Neuronal stem cell (in vitro differentiated cells): ENCODE measurements at regions not wholly inside any gene's neighbourhood (a gene's known extent, or its start where the extent isn't known, plus 50 kb on each side); places are given as distances from the start of the nearest gene placed in this dataset.

ENCODE experiments used
- DNase-seq: peaks from one replicate; pipeline ENCODE4 v3.0.0-alpha.2; 2013; ENCODE audit warnings: low spot score
- H2AFZ ChIP-seq: one replicate; pipeline ENCODE4 v1.6.1; 2013; ENCODE audit warnings: mild to moderate bottlenecking, low read length, inconsistent platforms
- H2AK5ac ChIP-seq: 2 replicates; pipeline ENCODE4 v1.6.1; 2013; ENCODE audit warnings: low read depth, mild to moderate bottlenecking, inconsistent platforms, low read length, moderate library complexity, mixed read lengths
- H2BK120ac ChIP-seq: 2 replicates; pipeline ENCODE4 v1.6.1; 2013; ENCODE audit warnings: low read depth, mild to moderate bottlenecking, inconsistent platforms, low read length, moderate library complexity, mixed read lengths
- H2BK12ac ChIP-seq: one replicate; pipeline ENCODE4 v1.6.1; 2013; ENCODE audit warnings: low read length, inconsistent platforms
- H2BK15ac ChIP-seq: 2 replicates; pipeline ENCODE4 v1.6.1; 2013; ENCODE audit warnings: mild to moderate bottlenecking, low read length, inconsistent platforms, mixed read lengths
- H2BK5ac ChIP-seq: one replicate; pipeline ENCODE4 v1.6.1; 2013; ENCODE audit warnings: inconsistent platforms, mild to moderate bottlenecking, low read length, moderate library complexity
- H3K14ac ChIP-seq: one replicate; pipeline ENCODE4 v1.6.1; 2013; ENCODE audit warnings: low read length, inconsistent platforms
- H3K18ac ChIP-seq: 2 replicates; pipeline ENCODE4 v1.6.1; 2013; ENCODE audit warnings: low read length, inconsistent platforms
- H3K23ac ChIP-seq: 2 replicates; pipeline ENCODE4 v1.6.1; 2013; ENCODE audit warnings: low read depth, mild to moderate bottlenecking, mixed read lengths, low read length, inconsistent platforms; ENCODE audit not compliant: poor library complexity
- H3K27ac ChIP-seq: replicated peaks from 3 replicates; pipeline ENCODE4 v1.5.1; 2013; ENCODE audit warnings: low read length, inconsistent platforms
- H3K27me3 ChIP-seq, 3 experiments: 2 replicates each; pipeline ENCODE4 v1.6.1; 2013; ENCODE audit warnings: low read length in 3 of 3, mild to moderate bottlenecking in 2 of 3, inconsistent platforms in 1 of 3, low read depth in 1 of 3, mixed read lengths in 1 of 3, moderate library complexity in 1 of 3; ENCODE audit not compliant: control insufficient read depth in 3 of 3, insufficient read depth in 3 of 3
- H3K36me3 ChIP-seq, 2 donors: replicated peaks in 1 of 2; 2 replicates each; pipeline ENCODE4 v1.6.1; 2013; ENCODE audit warnings: low read length in 2 of 2; ENCODE audit not compliant: control insufficient read depth in 2 of 2, insufficient read depth in 2 of 2
- H3K4ac ChIP-seq: 2 replicates; pipeline ENCODE4 v1.6.1; 2013; ENCODE audit warnings: inconsistent platforms, mild to moderate bottlenecking, low read length, moderate library complexity
- H3K4me1 ChIP-seq, 2 donors: 1 replicate in 1 of 2; 2 replicates in 1 of 2; pipeline ENCODE4 v1.6.1; 2013; ENCODE audit warnings: low read length in 2 of 2, low read depth in 1 of 2; ENCODE audit not compliant: control insufficient read depth in 2 of 2, insufficient read depth in 1 of 2
- H3K4me2 ChIP-seq: one replicate; pipeline ENCODE4 v1.6.1; 2013; ENCODE audit warnings: mild to moderate bottlenecking, low read length, inconsistent platforms; ENCODE audit not compliant: insufficient read depth, poor library complexity, severe bottlenecking
- H3K4me3 ChIP-seq, 2 donors: 2 replicates each; pipeline ENCODE4 v1.5.1; 2013; ENCODE audit warnings: low read length in 2 of 2, mild to moderate bottlenecking in 2 of 2, inconsistent platforms in 1 of 2, moderate library complexity in 1 of 2
- H3K79me1 ChIP-seq: one replicate; pipeline ENCODE4 v1.6.1; 2013; ENCODE audit warnings: low read depth, mild to moderate bottlenecking, inconsistent platforms, low read length, moderate library complexity
- H3K9ac ChIP-seq: one replicate; pipeline ENCODE4 v1.6.1; 2013; ENCODE audit warnings: mild to moderate bottlenecking, low read depth, low read length, inconsistent platforms; ENCODE audit not compliant: poor library complexity
- H3K9me3 ChIP-seq, 2 donors: replicated peaks in 1 of 2; 2 replicates each; pipeline versions ENCODE3 to v1.6.1; 2013; ENCODE audit warnings: low read length in 2 of 2, mild to moderate bottlenecking in 2 of 2, inconsistent platforms in 1 of 2, low read depth in 1 of 2, mixed read lengths in 1 of 2, moderate library complexity in 1 of 2; ENCODE audit not compliant: control insufficient read depth in 2 of 2, insufficient read depth in 1 of 2
- H4K8ac ChIP-seq: one replicate; pipeline ENCODE4 v1.6.1; 2013; ENCODE audit warnings: low read depth, mild to moderate bottlenecking, inconsistent platforms, low read length, moderate library complexity
- H4K91ac ChIP-seq: one replicate; pipeline ENCODE4 v1.6.1; 2013; ENCODE audit warnings: low read length, low read depth, mild to moderate bottlenecking, inconsistent platforms; ENCODE audit not compliant: poor library complexity
- WGBS, 2 donors: extraction: QIAGEN DNeasy Blood & Tissue Kit; methylation state at CpG; one replicate each; pipeline ENCODE4 v1.1.7; 2013; ENCODE audit warnings: missing lambda C conversion rate in 2 of 2, mixed read lengths in 1 of 2; ENCODE audit not compliant: insufficient read length in 2 of 2, insufficient replicate concordance in 1 of 2; ENCODE audit errors: extremely low coverage in 2 of 2; 5-methylcytosine and 5-hydroxymethylcytosine counted together

DNA sequence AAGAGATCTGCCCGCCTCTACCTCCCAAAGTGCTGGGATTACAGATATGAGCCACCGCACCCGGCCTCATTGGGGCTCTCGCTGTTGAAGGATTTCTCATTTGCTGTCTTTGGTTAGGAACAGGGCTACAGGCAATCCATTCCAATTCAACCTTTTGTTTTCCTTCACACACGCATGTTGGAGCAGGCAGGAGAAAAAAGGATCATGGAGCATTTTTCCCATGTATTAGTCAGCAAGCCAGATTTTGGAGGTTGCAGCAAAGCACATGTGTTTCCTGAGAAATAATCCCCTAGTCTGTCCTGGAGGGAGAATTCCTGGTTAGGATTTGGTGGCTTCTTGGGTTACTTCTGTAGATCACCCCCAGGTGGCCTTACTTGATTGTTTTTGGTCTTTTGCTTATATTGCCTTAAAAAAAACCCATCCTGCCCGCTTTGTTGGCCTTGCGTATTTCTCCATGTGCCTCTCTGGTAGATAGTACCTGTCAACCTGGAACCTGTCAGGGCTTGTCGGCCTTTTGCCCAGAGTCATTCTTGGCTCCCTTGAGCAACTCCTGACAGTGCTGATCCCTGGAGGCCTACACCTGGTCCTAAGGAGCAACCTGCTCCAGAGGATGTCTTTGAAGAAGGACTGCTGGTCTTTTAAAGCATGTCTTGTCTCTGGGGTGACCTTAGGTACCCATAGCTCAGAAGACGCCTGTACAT, 82.4 kb upstream of the CLCN4 start:
- no peak for DNase-seq

DNA sequence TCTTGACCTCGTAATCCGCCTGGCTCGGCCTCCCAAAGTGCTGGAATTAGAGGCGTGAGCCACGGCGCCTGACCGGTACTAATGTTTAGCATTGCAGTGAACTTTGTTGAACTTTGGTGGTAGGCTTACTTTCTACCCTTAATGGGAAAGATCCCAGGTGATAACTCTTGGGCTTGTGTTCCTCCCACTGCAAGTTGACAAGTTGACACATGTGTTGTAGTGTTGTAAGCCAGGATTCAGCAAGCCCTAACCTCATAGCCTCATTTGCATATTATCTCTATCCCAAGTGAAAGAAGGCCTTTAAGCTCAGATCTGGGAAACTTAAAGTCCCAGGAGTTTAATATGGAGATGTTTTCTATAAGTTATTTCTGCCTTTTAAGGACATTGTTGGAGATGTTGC, 80.0 kb upstream of the CLCN4 start:
- H3K18ac ChIP-seq, result no peak overlapping the region

More for the DNA sequence above, 82.4 kb upstream of the CLCN4 start:
- no peak overlapping the region for H2AK5ac ChIP-seq
- no peak overlapping the region for H4K8ac ChIP-seq
- H3K27me3 ChIP-seq, result no peaks in the 10 kb centered on the region
- H2BK120ac ChIP-seq, result no peak overlapping the region
- no peak overlapping the region for H2AFZ ChIP-seq
- no peak overlapping the region for H3K4me3 ChIP-seq
- H4K91ac ChIP-seq, result no peak overlapping the region
- no peak overlapping the region for H3K23ac ChIP-seq
- H3K4ac ChIP-seq, result no peak overlapping the region
- no peak overlapping the region for H2BK5ac ChIP-seq
- H2BK15ac ChIP-seq, result no peak overlapping the region
- no peak overlapping the region for H3K27ac ChIP-seq
- H3K9me3 ChIP-seq, result no peaks in the 10 kb centered on the region
- no peaks in the 10 kb centered on the region for H3K4me1 ChIP-seq
- no peak overlapping the region for H3K4me2 ChIP-seq
- no CpG with 5 or more reads among the region's 9 CpGs for WGBS, 2 donors
- H2BK12ac ChIP-seq, result no peak overlapping the region
- H3K9ac ChIP-seq, result no peak overlapping the region
- H3K18ac ChIP-seq, result no peak overlapping the region
- no peaks in the 10 kb centered on the region for H3K79me1 ChIP-seq
- H3K14ac ChIP-seq, result no peak overlapping the region
- H3K36me3 ChIP-seq, result peaks cover 0 to 19% of the 10 kb centered on the region in 2 donors

DNA sequence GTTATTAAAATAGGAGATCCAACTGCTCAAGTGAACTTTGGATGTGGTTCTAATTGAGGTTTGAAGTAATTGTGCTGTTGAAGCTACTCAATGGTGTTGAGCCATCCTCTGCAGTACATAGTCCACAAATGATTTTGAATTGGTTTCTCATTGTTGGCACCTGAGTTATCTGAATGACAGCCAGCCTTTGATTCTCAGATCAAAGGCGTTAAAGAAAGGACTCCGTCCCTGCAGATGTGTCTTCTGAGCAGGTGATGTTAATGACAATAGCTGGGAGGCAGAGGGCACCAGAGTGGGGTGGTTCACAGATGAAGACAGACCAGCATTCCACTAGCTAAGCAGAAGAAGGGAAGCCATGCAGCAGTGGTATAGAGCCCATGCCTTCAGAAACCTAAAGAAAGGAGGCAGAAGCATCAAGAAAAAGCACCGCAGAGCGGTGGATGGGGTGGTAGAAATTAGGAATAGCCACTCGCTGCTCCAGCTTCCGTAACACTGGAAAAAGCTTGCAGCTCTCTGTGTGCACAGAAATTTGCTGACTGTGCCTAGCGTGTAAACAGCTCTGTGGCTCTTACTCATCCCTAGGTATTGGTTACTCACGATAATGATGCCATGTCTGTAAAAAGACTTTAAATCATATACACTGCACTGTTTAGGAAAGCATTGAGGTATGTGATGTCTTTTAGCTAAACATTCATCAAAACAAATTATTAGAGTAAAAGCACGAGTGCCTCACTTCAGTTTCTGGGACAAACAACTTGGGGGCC, 79.2 kb upstream of the CLCN4 start:
- Histone ChIP-seq H3K79me1 (no peaks in the 10 kb centered on the region), H3K14ac (no peak overlapping the region), H3K23ac (no peak overlapping the region), H3K4me2 (no peak overlapping the region), H3K27ac (no peak overlapping the region), H2BK15ac (no peak overlapping the region), H3K9me3 (no peaks in the 10 kb centered on the region), H3K4ac (no peak overlapping the region), H3K27me3 (no peaks in the 10 kb centered on the region), H2AK5ac (no peak overlapping the region), H4K91ac (no peak overlapping the region), H3K4me3 (no peak overlapping the region), H3K9ac (no peak overlapping the region), H3K4me1 (no peaks in the 10 kb centered on the region), H2AFZ (no peak overlapping the region), H3K36me3 (peaks cover 0 to 27% of the 10 kb centered on the region in 2 donors), H2BK5ac (no peak overlapping the region), H3K18ac (no peak overlapping the region), H2BK120ac (no peak overlapping the region), H4K8ac (no peak overlapping the region), H2BK12ac (no peak overlapping the region)
- DNase-seq, result no peak
- no CpG with 5 or more reads among the region's 9 CpGs for WGBS, 2 donors

More for the DNA sequence above, 80.0 kb upstream of the CLCN4 start:
- Histone ChIP-seq H3K36me3 (peaks cover 0 to 25% of the 10 kb centered on the region in 2 donors), H3K9me3 (no peaks in the 10 kb centered on the region), H4K8ac (no peak overlapping the region), H3K79me1 (no peaks in the 10 kb centered on the region), H3K4ac (no peak overlapping the region), H2AK5ac (no peak overlapping the region), H3K9ac (no peak overlapping the region), H2BK5ac (no peak overlapping the region), H3K4me1 (no peaks in the 10 kb centered on the region), H3K23ac (no peak overlapping the region), H3K4me3 (no peak overlapping the region), H3K14ac (no peak overlapping the region), H2BK120ac (no peak overlapping the region), H2BK15ac (no peak overlapping the region), H3K4me2 (no peak overlapping the region), H4K91ac (no peak overlapping the region), H2AFZ (no peak overlapping the region), H2BK12ac (no peak overlapping the region), H3K27me3 (no peaks in the 10 kb centered on the region), H3K27ac (no peak overlapping the region)
- no peak for DNase-seq
- no CpG with 5 or more reads among the region's 7 CpGs for WGBS, 2 donors

DNA sequence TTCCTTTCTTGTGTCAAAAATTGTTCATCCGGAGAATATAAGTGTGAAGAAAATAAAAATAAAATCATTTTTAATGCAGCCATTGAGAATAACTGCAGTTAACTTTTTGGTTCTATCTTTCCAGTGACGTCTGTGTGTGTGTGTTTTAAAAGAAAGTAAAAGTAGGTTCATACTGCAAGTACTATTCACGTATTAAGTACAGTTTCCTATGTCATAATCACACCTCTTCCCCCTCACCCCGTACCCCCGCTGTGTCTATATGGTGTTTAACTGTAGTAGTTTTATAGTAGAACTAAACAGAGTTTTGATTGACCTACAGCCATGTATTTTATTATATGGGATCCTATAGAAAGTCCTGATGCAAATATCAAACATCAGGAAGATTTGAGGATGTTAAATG, 78.5 kb upstream of the CLCN4 start:
- no CpG with 5 or more reads among the region's 5 CpGs for WGBS, 2 donors

More for the DNA sequence above, 78.5 kb upstream of the CLCN4 start:
- no peaks in the 10 kb centered on the region for H3K27me3 ChIP-seq
- no peaks in the 10 kb centered on the region for H3K79me1 ChIP-seq
- no peak overlapping the region for H2BK12ac ChIP-seq
- no peak overlapping the region for H4K8ac ChIP-seq
- H3K4ac ChIP-seq, result no peak overlapping the region
- H3K23ac ChIP-seq, result no peak overlapping the region
- H3K4me1 ChIP-seq, result no peaks in the 10 kb centered on the region
- H2AK5ac ChIP-seq, result no peak overlapping the region
- H4K91ac ChIP-seq, result no peak overlapping the region
- H3K4me2 ChIP-seq, result no peak overlapping the region
- no peaks in the 10 kb centered on the region for H3K9me3 ChIP-seq
- H3K9ac ChIP-seq, result no peak overlapping the region
- no peak overlapping the region for H3K4me3 ChIP-seq
- no peak for DNase-seq
- H3K14ac ChIP-seq, result no peak overlapping the region
- H2BK15ac ChIP-seq, result no peak overlapping the region
- H3K27ac ChIP-seq, result no peak overlapping the region
- H2AFZ ChIP-seq, result no peak overlapping the region
- no peak overlapping the region for H2BK5ac ChIP-seq
- peaks cover 0 to 27% of the 10 kb centered on the region in 2 donors for H3K36me3 ChIP-seq
- H2BK120ac ChIP-seq, result no peak overlapping the region
- no peak overlapping the region for H3K18ac ChIP-seq
